ENCODE measurements at regions not wholly inside any gene's neighbourhood (a gene's known extent, or its start where the extent isn't known, plus 50 kb on each side); places are given as distances from the start of the nearest gene placed in this dataset.
"Not testable (repeated sequence)": the region's sequence is repeated elsewhere in the genome, so short reads cannot be mapped to it uniquely, and the experiment has no call there.

DNA sequence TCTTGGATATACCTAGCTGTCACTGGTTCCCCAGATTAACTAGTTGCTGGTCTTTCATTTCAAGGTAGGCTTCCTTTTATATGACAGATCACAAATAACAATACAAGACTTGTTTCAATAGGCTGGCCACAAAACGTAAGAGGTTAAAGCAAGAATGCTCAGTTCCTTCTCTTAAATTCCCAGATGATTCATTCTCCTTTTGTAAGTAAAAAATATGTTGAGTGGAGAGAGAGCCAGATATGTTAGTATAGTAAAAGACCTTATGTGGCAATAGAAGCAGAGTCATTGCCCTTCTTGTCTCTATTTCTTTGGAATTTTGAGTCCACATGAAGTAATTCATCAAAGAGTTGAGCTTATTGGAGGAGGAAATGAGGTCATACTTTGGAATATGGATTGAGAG is 939.0 kb upstream of the ATXN7L3B start:
- no peak overlapping the region for H3K4me3 ChIP-seq (ENCODE audit: insufficient read length, low read depth)
- H3K9ac ChIP-seq (ENCODE audit: insufficient read length, low read depth), result no peak overlapping the region
- DNase-seq (ENCODE audit: low read depth, low spot score), result no peak
- no peak for TF ChIP-seq YY1 (IDR thresholded peaks at IDR 0.05; ENCODE audit: insufficient read depth, insufficient read length)
- no peaks in the 10 kb centered on the region for H3K4me1 ChIP-seq (ENCODE audit: insufficient read depth, insufficient read length)
- H3K9me3 ChIP-seq (ENCODE audit: insufficient read depth, low read length), result no peaks in the 10 kb centered on the region
- no peaks in the 10 kb centered on the region for H3K36me3 ChIP-seq (ENCODE audit: insufficient read depth, insufficient read length, low read length)
- H3K27me3 ChIP-seq (ENCODE audit: insufficient read depth, insufficient read length), result no peaks in the 10 kb centered on the region

DNA sequence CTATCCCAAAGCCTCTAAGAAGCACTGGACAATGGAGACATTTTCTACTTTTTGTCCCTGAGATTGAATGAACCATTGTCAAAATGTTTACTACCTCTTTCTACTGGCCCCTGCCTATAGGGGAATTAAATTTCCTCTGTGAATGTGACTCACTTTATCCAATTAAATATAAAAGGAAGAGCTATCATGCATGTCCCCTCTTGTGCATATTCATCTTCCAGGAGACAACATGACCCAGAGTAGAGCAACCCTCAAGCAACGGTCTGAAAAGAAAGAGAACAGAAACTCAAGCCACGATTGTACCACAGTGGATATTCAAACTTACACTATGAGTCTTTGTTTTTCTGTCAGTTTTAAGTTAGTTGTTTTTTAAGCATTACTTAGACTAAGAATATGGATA is 938.4 kb upstream of the ATXN7L3B start:
- H3K4me3 ChIP-seq (ENCODE audit: insufficient read length, low read depth), result no peak overlapping the region
- H3K9ac ChIP-seq (ENCODE audit: insufficient read length, low read depth), result no peak overlapping the region
- H3K27me3 ChIP-seq (ENCODE audit: insufficient read depth, insufficient read length), result no peaks in the 10 kb centered on the region
- H3K4me1 ChIP-seq (ENCODE audit: insufficient read depth, insufficient read length), result no peaks in the 10 kb centered on the region
- H3K36me3 ChIP-seq (ENCODE audit: insufficient read depth, insufficient read length, low read length), result no peaks in the 10 kb centered on the region
- no peak for DNase-seq (ENCODE audit: low read depth, low spot score)
- TF ChIP-seq ZNF274 (IDR thresholded peaks at IDR 0.05; ENCODE audit: low read depth, low read length) (no peak), YY1 (IDR thresholded peaks at IDR 0.05; ENCODE audit: insufficient read depth, insufficient read length) (no peak), SUZ12 (IDR thresholded peaks at IDR 0.05; ENCODE audit: extremely low read depth, insufficient read depth, insufficient read length) (no peak)
- no peaks in the 10 kb centered on the region for H3K9me3 ChIP-seq (ENCODE audit: insufficient read depth, low read length)

DNA sequence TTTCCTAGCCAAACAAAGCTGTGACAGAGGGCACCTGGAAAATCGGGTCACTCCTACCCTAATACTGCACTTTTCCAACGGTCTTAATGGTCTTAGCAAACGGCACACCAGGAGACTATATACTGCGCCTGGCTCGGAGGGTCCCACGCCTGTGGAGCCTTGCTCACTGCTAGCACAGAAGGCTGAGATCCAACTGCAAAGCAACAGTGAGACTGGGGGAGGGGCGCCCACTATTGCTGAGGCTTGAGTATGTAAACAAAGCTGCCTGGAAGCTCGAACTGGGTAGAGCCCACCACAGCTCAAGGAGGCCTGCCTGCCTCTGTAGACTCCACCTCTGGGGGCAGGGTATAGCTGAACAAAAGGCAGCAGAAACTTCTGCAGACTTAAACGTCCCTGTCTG is 931.7 kb upstream of the ATXN7L3B start:
- DNase-seq (ENCODE audit: low read depth, low spot score), result peak; percentile 50

DNA sequence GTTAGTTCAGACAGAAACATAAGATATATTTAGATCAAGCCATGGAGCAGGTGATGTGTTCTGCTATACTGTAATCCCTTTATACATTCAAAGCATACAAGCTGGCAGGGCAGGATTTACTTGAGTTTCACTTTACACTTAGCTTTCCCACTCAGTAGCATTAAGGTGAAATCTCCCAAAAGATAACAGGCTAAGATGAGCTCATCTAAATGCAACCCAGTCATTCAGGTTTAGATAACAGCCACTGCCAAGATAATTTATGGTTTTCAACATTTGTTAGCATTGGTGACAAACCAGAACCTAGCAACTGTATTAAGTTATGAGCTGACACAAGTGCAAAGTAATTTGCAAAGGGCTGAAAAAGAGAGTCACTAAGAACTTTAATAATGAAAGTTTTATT is 925.1 kb upstream of the ATXN7L3B start:
- DNase-seq (ENCODE audit: low read depth, low spot score), result no peak
- TF ChIP-seq YY1 (IDR thresholded peaks at IDR 0.05; ENCODE audit: insufficient read depth, insufficient read length) (no peak), ZNF274 (IDR thresholded peaks at IDR 0.05; ENCODE audit: low read depth, low read length) (no peak), SUZ12 (IDR thresholded peaks at IDR 0.05; ENCODE audit: extremely low read depth, insufficient read depth, insufficient read length) (no peak)
- H3K36me3 ChIP-seq (ENCODE audit: insufficient read depth, insufficient read length, low read length), result no peaks in the 10 kb centered on the region
- H3K4me3 ChIP-seq (ENCODE audit: insufficient read length, low read depth), result no peak overlapping the region
- no peaks in the 10 kb centered on the region for H3K9me3 ChIP-seq (ENCODE audit: insufficient read depth, low read length)
- H3K27me3 ChIP-seq (ENCODE audit: insufficient read depth, insufficient read length), result no peaks in the 10 kb centered on the region
- no peak overlapping the region for H3K9ac ChIP-seq (ENCODE audit: insufficient read length, low read depth)
- H3K4me1 ChIP-seq (ENCODE audit: insufficient read depth, insufficient read length), result no peaks in the 10 kb centered on the region

More for the DNA sequence above, 931.7 kb upstream of the ATXN7L3B start:
- H3K36me3 ChIP-seq (ENCODE audit: insufficient read depth, insufficient read length, low read length); H3K27me3 ChIP-seq (ENCODE audit: insufficient read depth, insufficient read length); H3K9ac ChIP-seq (ENCODE audit: insufficient read length, low read depth); H3K9me3 ChIP-seq (ENCODE audit: insufficient read depth, low read length); H3K4me1 ChIP-seq (ENCODE audit: insufficient read depth, insufficient read length); H3K4me3 ChIP-seq (ENCODE audit: insufficient read length, low read depth): not testable (repeated sequence)

DNA sequence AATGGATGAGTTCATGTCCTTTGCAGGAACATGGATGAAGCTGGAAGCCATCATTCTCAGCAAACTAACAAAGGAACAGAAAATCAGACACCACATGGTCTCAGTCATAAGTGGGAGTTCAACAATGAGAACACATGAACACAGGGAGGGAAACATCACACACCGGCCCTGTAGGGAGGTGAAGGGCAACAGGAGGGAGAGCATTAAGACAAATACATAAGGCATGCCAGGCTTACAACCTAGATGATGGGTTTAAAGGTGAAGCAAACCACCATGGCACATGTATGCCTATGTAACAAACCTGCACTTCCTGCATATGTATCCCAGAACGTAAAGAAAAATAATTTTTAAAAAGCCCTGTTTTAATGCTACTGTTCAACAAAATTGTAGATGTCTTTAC is 914.2 kb upstream of the ATXN7L3B start:
- Histone ChIP-seq H3K9ac (ENCODE audit: insufficient read length, low read depth) (no peak overlapping the region), H3K9me3 (ENCODE audit: insufficient read depth, low read length) (no peaks in the 10 kb centered on the region), H3K4me3 (ENCODE audit: insufficient read length, low read depth) (no peak overlapping the region), H3K36me3 (ENCODE audit: insufficient read depth, insufficient read length, low read length) (no peaks in the 10 kb centered on the region), H3K4me1 (ENCODE audit: insufficient read depth, insufficient read length) (no peaks in the 10 kb centered on the region), H3K27me3 (ENCODE audit: insufficient read depth, insufficient read length) (no peaks in the 10 kb centered on the region)
- no peak for DNase-seq (ENCODE audit: low read depth, low spot score)
- no peak for TF ChIP-seq ZNF274 (IDR thresholded peaks at IDR 0.05; ENCODE audit: low read depth, low read length)
- TF ChIP-seq SUZ12 (IDR thresholded peaks at IDR 0.05; ENCODE audit: extremely low read depth, insufficient read depth, insufficient read length), result no peak
- TF ChIP-seq YY1 (IDR thresholded peaks at IDR 0.05; ENCODE audit: insufficient read depth, insufficient read length), result no peak

DNA sequence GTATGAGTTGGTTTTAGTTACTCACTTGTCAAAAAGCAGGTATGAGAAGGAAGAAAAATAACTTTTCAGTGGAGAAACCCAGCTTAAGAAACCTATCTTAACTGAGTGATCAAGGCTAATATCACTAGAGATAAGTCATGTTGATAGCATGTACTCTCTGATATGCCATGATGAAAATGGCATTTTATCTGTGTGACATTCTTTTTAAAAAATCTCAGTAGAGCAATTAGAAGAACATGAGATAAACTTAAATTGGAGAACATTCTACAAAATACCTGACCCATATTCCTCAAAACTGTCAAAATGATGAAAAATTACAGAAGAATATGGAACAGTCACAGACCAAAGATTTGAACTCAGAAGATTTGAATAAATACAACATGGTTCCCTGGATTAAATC is 912.4 kb upstream of the ATXN7L3B start:
- DNase-seq (ENCODE audit: low read depth, low spot score), result no peak
- TF ChIP-seq SUZ12 (IDR thresholded peaks at IDR 0.05; ENCODE audit: extremely low read depth, insufficient read depth, insufficient read length), result no peak
- no peak for TF ChIP-seq ZNF274 (IDR thresholded peaks at IDR 0.05; ENCODE audit: low read depth, low read length)
- TF ChIP-seq YY1 (IDR thresholded peaks at IDR 0.05; ENCODE audit: insufficient read depth, insufficient read length), result no peak
- H3K36me3 ChIP-seq (ENCODE audit: insufficient read depth, insufficient read length, low read length), result no peaks in the 10 kb centered on the region
- no peak overlapping the region for H3K9ac ChIP-seq (ENCODE audit: insufficient read length, low read depth)
- H3K4me3 ChIP-seq (ENCODE audit: insufficient read length, low read depth), result no peak overlapping the region
- H3K9me3 ChIP-seq (ENCODE audit: insufficient read depth, low read length), result no peaks in the 10 kb centered on the region
- H3K27me3 ChIP-seq (ENCODE audit: insufficient read depth, insufficient read length), result no peaks in the 10 kb centered on the region
- H3K4me1 ChIP-seq (ENCODE audit: insufficient read depth, insufficient read length), result no peaks in the 10 kb centered on the region

DNA sequence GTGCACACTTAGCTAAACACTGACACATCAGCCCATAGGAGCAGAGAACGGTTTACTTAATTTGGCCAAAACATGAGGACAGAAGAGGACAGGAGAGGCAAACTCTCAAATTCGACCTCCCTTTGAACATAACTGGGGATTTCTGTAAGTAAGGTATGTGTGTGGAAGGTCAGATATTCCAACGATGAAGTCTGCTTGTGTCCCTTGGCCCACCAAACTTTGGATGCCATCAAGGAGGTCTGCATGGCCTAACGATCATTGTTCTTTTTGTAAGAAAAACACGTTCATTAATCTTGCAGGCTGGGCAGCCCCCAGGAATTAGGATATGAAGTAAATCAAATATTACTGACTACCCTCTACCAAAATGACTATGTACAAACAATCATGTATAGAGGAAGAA is 908.5 kb upstream of the ATXN7L3B start:
- Histone ChIP-seq H3K9ac (ENCODE audit: insufficient read length, low read depth) (no peak overlapping the region), H3K36me3 (ENCODE audit: insufficient read depth, insufficient read length, low read length) (no peaks in the 10 kb centered on the region), H3K27me3 (ENCODE audit: insufficient read depth, insufficient read length) (no peaks in the 10 kb centered on the region), H3K9me3 (ENCODE audit: insufficient read depth, low read length) (no peaks in the 10 kb centered on the region), H3K4me1 (ENCODE audit: insufficient read depth, insufficient read length) (no peaks in the 10 kb centered on the region), H3K4me3 (ENCODE audit: insufficient read length, low read depth) (no peak overlapping the region)
- TF ChIP-seq SUZ12 (IDR thresholded peaks at IDR 0.05; ENCODE audit: extremely low read depth, insufficient read depth, insufficient read length), result no peak
- TF ChIP-seq YY1 (IDR thresholded peaks at IDR 0.05; ENCODE audit: insufficient read depth, insufficient read length), result no peak
- no peak for TF ChIP-seq ZNF274 (IDR thresholded peaks at IDR 0.05; ENCODE audit: low read depth, low read length)
- no peak for DNase-seq (ENCODE audit: low read depth, low spot score)
